CD14-positive monocyte (primary cell): ENCODE measurements at regions not wholly inside any gene's neighbourhood (a gene's known extent, or its start where the extent isn't known, plus 50 kb on each side); places are given as distances from the start of the nearest gene placed in this dataset.

Source experiments
- DNase-seq, 3 donors: peaks; one replicate each; pipeline ENCODE4 v3.0.0-alpha.2; 2011 to 2022
- H2AFZ ChIP-seq: 2 replicates; pipeline ENCODE4 v1.6.0; 2012; ENCODE audit warnings: mild to moderate bottlenecking, low read depth, low read length, inconsistent platforms; ENCODE audit not compliant: insufficient read depth, poor library complexity, severe bottlenecking
- H3K27ac ChIP-seq, 2 donors: 1 replicate in 1 of 2; 2 replicates in 1 of 2; pipeline ENCODE4 v1.5.1; 2012 to 2013; ENCODE audit warnings: low read length in 2 of 2, control low read depth in 1 of 2, inconsistent platforms in 1 of 2, low read depth in 1 of 2, mild to moderate bottlenecking in 1 of 2
- H3K27me3 ChIP-seq, 2 donors: one replicate each; pipeline versions ENCODE4 v1.6.0 to v1.6.1; 2011 to 2013; ENCODE audit warnings: low read length in 2 of 2; ENCODE audit not compliant: control insufficient read depth in 2 of 2, insufficient read depth in 2 of 2
- H3K36me3 ChIP-seq, 2 donors: replicated peaks in 1 of 2; 1 replicate in 1 of 2; 2 replicates in 1 of 2; pipeline versions ENCODE4 v1.5.1 to v1.6.1; 2012 to 2013; ENCODE audit warnings: low read length in 2 of 2, control low read depth in 1 of 2, inconsistent platforms in 1 of 2, mild to moderate bottlenecking in 1 of 2; ENCODE audit not compliant: insufficient read depth in 2 of 2, control insufficient read depth in 1 of 2
- H3K4me1 ChIP-seq, 2 donors: 1 replicate in 1 of 2; 2 replicates in 1 of 2; pipeline versions ENCODE4 v1.5.1 to v1.6.1; 2012 to 2013; ENCODE audit warnings: low read length in 2 of 2, control low read depth in 1 of 2, inconsistent platforms in 1 of 2, mild to moderate bottlenecking in 1 of 2, moderate library complexity in 1 of 2; ENCODE audit not compliant: insufficient read depth in 2 of 2, control insufficient read depth in 1 of 2
- H3K4me2 ChIP-seq: replicated peaks from 2 replicates; pipeline ENCODE3; 2012; ENCODE audit warnings: low read length, moderate library complexity, mild to moderate bottlenecking; ENCODE audit not compliant: poor library complexity, severe bottlenecking; ENCODE audit errors: extremely low read depth
- H3K4me3 ChIP-seq, 3 experiments: fragments of 200-600 bp in 1 of 3; sonication (generic) in 1 of 3; replicated peaks in 1 of 3; 1 replicate in 2 of 3; 2 replicates in 1 of 3; pipeline ENCODE4 v1.5.1; 2011 to 2013; ENCODE audit warnings: low read length in 3 of 3, mild to moderate bottlenecking in 3 of 3, control low read depth in 2 of 3, low read depth in 2 of 3, inconsistent platforms in 1 of 3, moderate library complexity in 1 of 3
- H3K79me2 ChIP-seq: 2 replicates; pipeline ENCODE4 v1.6.0; 2012; ENCODE audit warnings: mild to moderate bottlenecking, control low read depth, inconsistent platforms, low read length, moderate library complexity; ENCODE audit not compliant: insufficient read depth
- H3K9ac ChIP-seq: 2 replicates; pipeline ENCODE4 v1.6.0; 2017; ENCODE audit warnings: low read length, mild to moderate bottlenecking; ENCODE audit not compliant: insufficient read depth, poor library complexity, severe bottlenecking
- H3K9me3 ChIP-seq, 2 donors: replicated peaks in 1 of 2; 1 replicate in 1 of 2; 2 replicates in 1 of 2; pipeline versions ENCODE4 v1.5.1 to v1.6.1; 2012 to 2013; ENCODE audit warnings: low read length in 2 of 2, control low read depth in 1 of 2; ENCODE audit not compliant: control insufficient read depth in 1 of 2, insufficient read depth in 1 of 2
- H4K20me1 ChIP-seq: 2 replicates; pipeline ENCODE4 v1.6.0; 2012; ENCODE audit warnings: mild to moderate bottlenecking, low read length, control low read depth, moderate library complexity; ENCODE audit not compliant: insufficient read depth
- H3K27ac Mint-ChIP-seq, 7 donors: one replicate each; pipeline ENCODE4 v1.8.0; 2020; ENCODE audit warnings: mild to moderate bottlenecking in 7 of 7, mixed read lengths in 7 of 7, moderate library complexity in 6 of 7, inconsistent platforms in 2 of 7
- H3K27me3 Mint-ChIP-seq, 3 donors: one replicate each; pipeline ENCODE4 v1.8.0; 2021 to 2022; ENCODE audit warnings: low read depth in 3 of 3, mild to moderate bottlenecking in 3 of 3, mixed read lengths in 3 of 3, moderate library complexity in 3 of 3, inconsistent platforms in 1 of 3
- H3K36me3 Mint-ChIP-seq, 2 donors: one replicate each; pipeline ENCODE4 v1.8.0; 2020; ENCODE audit warnings: mixed read lengths in 2 of 2, inconsistent platforms in 1 of 2, mild to moderate bottlenecking in 1 of 2
- H3K4me1 Mint-ChIP-seq: one replicate; pipeline ENCODE4 v1.8.0; 2020; ENCODE audit warnings: mild to moderate bottlenecking, mixed read lengths
- H3K4me3 Mint-ChIP-seq, 2 donors: one replicate each; pipeline ENCODE4 v1.8.0; 2020; ENCODE audit warnings: mild to moderate bottlenecking in 2 of 2, mixed read lengths in 2 of 2, moderate library complexity in 1 of 2
- H3K9me3 Mint-ChIP-seq, 7 donors: one replicate each; pipeline ENCODE4 v1.8.0; 2020 to 2022; ENCODE audit warnings: mixed read lengths in 7 of 7, mild to moderate bottlenecking in 6 of 7, moderate library complexity in 6 of 7, inconsistent platforms in 2 of 7
- WGBS: methylation state at CpG from one replicate; pipeline ENCODE4 v1.1.5; 2013; ENCODE audit warnings: missing lambda C conversion rate; ENCODE audit not compliant: insufficient coverage; 5-methylcytosine and 5-hydroxymethylcytosine counted together
- intact Hi-C, 2 donors: fragments of 100-400 bp; cut with micrococcal nuclease; formaldehyde crosslinking; loops; one replicate each; pipeline versions ENCODE4 v1.15.0 to v1.15.1; 2023
- TF ChIP-seq, protein P1 (sequence below): fragments of 200-600 bp; IDR thresholded peaks from one replicate; pipeline ENCODE4 v1.8.0; 2022; ENCODE audit warnings: antibody characterized with exemption, mild to moderate bottlenecking

DNA sequence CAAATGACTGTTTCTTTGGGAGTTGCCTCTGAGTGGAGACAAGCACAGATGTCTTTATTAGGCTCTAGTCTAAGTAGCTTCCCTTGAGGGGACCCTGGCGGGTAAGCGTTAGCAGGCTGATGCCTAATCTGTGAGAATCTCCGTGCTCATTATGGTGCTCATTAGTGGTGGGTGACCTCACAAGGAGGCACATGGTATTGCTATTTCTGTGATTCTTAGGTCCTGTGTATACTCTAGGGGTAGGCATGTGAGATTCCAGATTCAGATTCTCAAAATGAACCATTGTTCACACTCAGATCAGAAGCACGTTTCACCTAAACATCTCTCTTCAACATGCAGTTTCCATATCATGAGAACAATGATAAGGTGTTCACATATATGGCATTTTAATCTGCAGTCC lies 809.7 kb downstream of the NR2F2 start:
- H2AFZ ChIP-seq: no peak overlapping the region
- H3K27me3 ChIP-seq: no peaks in the 10 kb centered on the region
- no peaks in the 10 kb centered on the region for H3K79me2 ChIP-seq
- no peaks in the 10 kb centered on the region for H3K36me3 ChIP-seq
- no peaks in the 10 kb centered on the region for H3K4me1 Mint-ChIP-seq
- 71% methylated on average over 3 of the region's 4 CpGs for WGBS
- H4K20me1 ChIP-seq: no peaks in the 10 kb centered on the region
- no peak overlapping the region for H3K27ac Mint-ChIP-seq
- intact Hi-C loops: no loop called here
- TF ChIP-seq, protein P1, sequence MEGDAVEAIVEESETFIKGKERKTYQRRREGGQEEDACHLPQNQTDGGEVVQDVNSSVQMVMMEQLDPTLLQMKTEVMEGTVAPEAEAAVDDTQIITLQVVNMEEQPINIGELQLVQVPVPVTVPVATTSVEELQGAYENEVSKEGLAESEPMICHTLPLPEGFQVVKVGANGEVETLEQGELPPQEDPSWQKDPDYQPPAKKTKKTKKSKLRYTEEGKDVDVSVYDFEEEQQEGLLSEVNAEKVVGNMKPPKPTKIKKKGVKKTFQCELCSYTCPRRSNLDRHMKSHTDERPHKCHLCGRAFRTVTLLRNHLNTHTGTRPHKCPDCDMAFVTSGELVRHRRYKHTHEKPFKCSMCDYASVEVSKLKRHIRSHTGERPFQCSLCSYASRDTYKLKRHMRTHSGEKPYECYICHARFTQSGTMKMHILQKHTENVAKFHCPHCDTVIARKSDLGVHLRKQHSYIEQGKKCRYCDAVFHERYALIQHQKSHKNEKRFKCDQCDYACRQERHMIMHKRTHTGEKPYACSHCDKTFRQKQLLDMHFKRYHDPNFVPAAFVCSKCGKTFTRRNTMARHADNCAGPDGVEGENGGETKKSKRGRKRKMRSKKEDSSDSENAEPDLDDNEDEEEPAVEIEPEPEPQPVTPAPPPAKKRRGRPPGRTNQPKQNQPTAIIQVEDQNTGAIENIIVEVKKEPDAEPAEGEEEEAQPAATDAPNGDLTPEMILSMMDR: no peak
- no peaks in the 10 kb centered on the region for H3K27me3 Mint-ChIP-seq
- no peaks in the 10 kb centered on the region for H3K4me1 ChIP-seq
- no peak overlapping the region for H3K4me3 Mint-ChIP-seq
- no peaks in the 10 kb centered on the region for H3K36me3 Mint-ChIP-seq
- no peak overlapping the region for H3K4me3 ChIP-seq
- H3K27ac ChIP-seq: no peak overlapping the region
- no peak overlapping the region for H3K9ac ChIP-seq
- DNase-seq: no peak
- peaks cover 0 to 4% of the 10 kb centered on the region in 2 donors for H3K9me3 ChIP-seq
- no peak overlapping the region for H3K4me2 ChIP-seq
- H3K9me3 Mint-ChIP-seq: peaks cover 0 to 8% (median 4%) of the 10 kb centered on the region in 7 donors

GRCh38 chr15:97141360-97141759 lies 810.9 kb downstream of the NR2F2 start:
- Mint-ChIP-seq H3K4me3 (no peak overlapping the region), H3K36me3 (no peaks in the 10 kb centered on the region)
- intact Hi-C loops: no loop called here

More at GRCh38 chr15:97141360-97141759, 810.9 kb downstream of the NR2F2 start:
- Histone ChIP-seq H3K27me3 (no peaks in the 10 kb centered on the region), H2AFZ (no peak overlapping the region), H4K20me1 (no peaks in the 10 kb centered on the region), H3K27ac (no peak overlapping the region), H3K36me3 (no peaks in the 10 kb centered on the region), H3K79me2 (no peaks in the 10 kb centered on the region), H3K4me1 (no peaks in the 10 kb centered on the region), H3K4me2 (no peak overlapping the region), H3K9me3 (no peaks in the 10 kb centered on the region), H3K9ac (no peak overlapping the region), H3K4me3 (no peak overlapping the region)
- no peaks in the 10 kb centered on the region for H3K27me3 Mint-ChIP-seq
- no peak for DNase-seq
- no peak overlapping the region for H3K27ac Mint-ChIP-seq
- WGBS: no CpG with 5 or more reads among the region's 1 CpG
- no peaks in the 10 kb centered on the region for H3K4me1 Mint-ChIP-seq
- TF ChIP-seq, protein P1: no peak
- H3K9me3 Mint-ChIP-seq: peaks cover 0 to 5% (median 2%) of the 10 kb centered on the region in 7 donors
